HG02943 (cell line): ENCODE measurements at regions not wholly inside any gene's neighbourhood (a gene's known extent, or its start where the extent isn't known, plus 50 kb on each side); places are given as distances from the start of the nearest gene placed in this dataset.
"Not testable (repeated sequence)": the region's sequence is repeated elsewhere in the genome, so short reads cannot be mapped to it uniquely, and the experiment has no call there.

Experiments
- ATAC-seq: cut with Tn5 transposase; IDR thresholded peaks from one replicate; pipeline ENCODE4 v1.9.1; 2021; ENCODE audit warnings: mild to moderate bottlenecking, low read depth, moderate library complexity; ENCODE audit not compliant: unreplicated experiment

GRCh38 chr10:32217216-32217615 is 129.7 kb downstream of the EPC1 start:
- no peak for ATAC-seq

GRCh38 chr10:32213838-32214237 is 133.1 kb downstream of the EPC1 start:
- not testable (repeated sequence) for ATAC-seq

GRCh38 chr10:32211046-32211363 is 136.0 kb downstream of the EPC1 start:
- ATAC-seq: no peak

- no peak for ATAC-seq
Observed at GRCh38 chr10:32210306-32211045, 136.5 kb downstream of the EPC1 start.

- not testable (repeated sequence) for ATAC-seq
Observed at GRCh38 chr10:32208005-32208404, 139.0 kb downstream of the EPC1 start.

GRCh38 chr10:32207544-32207943 is 139.4 kb downstream of the EPC1 start:
- peak; percentile 74 for ATAC-seq

- ATAC-seq: no peak
Observed at GRCh38 chr10:32205670-32206069, 141.3 kb downstream of the EPC1 start.

- ATAC-seq: no peak
Observed at GRCh38 chr10:32204606-32205005, 142.4 kb downstream of the EPC1 start.

GRCh38 chr10:32199714-32200394 is 143.6 kb upstream of the KIF5B start:
- no peak for ATAC-seq

GRCh38 chr10:32197423-32197822 is 141.2 kb upstream of the KIF5B start:
- no peak for ATAC-seq

- ATAC-seq: no peak
Observed at GRCh38 chr10:32190890-32191491, 134.8 kb upstream of the KIF5B start.

- ATAC-seq: no peak
Observed at GRCh38 chr10:32189400-32190084, 133.3 kb upstream of the KIF5B start.

- ATAC-seq: not testable (repeated sequence)
Observed at GRCh38 chr10:32188601-32189000, 132.4 kb upstream of the KIF5B start.

- ATAC-seq: no peak
Observed at GRCh38 chr10:32187686-32188085, 131.5 kb upstream of the KIF5B start.

GRCh38 chr10:32183652-32184051 is 127.4 kb upstream of the KIF5B start:
- not testable (repeated sequence) for ATAC-seq

GRCh38 chr10:32182476-32182875 is 126.3 kb upstream of the KIF5B start:
- ATAC-seq: no peak

- ATAC-seq: no peak
Observed at GRCh38 chr10:32180390-32181280, 124.4 kb upstream of the KIF5B start.

- no peak for ATAC-seq
Observed at GRCh38 chr10:32179836-32180235, 123.6 kb upstream of the KIF5B start.

- not testable (repeated sequence) for ATAC-seq
Observed at GRCh38 chr10:32177594-32177993, 121.4 kb upstream of the KIF5B start.

GRCh38 chr10:32175629-32176028 is 119.4 kb upstream of the KIF5B start:
- ATAC-seq: no peak
